IMR-90 (cell line): ENCODE measurements at regions not wholly inside any gene's neighbourhood (a gene's known extent, or its start where the extent isn't known, plus 50 kb on each side); places are given as distances from the start of the nearest gene placed in this dataset.

ENCODE experiments used
- BHLHE40 ChIP-seq: fragments of 150-350 bp; IDR thresholded peaks from 2 replicates; pipeline ENCODE4 v1.6.1; 2016; ENCODE audit warnings: mild to moderate bottlenecking, low read depth, low read length
- CTCF ChIP-seq: conservative IDR thresholded peaks from 2 replicates; pipeline ENCODE4 v1.5.1; 2012; ENCODE audit warnings: mild to moderate bottlenecking, low read depth, low read length, improper control_type of control experiment
- POLR2A ChIP-seq: IDR thresholded peaks from 2 replicates; pipeline ENCODE4 v1.6.1; 2012; ENCODE audit warnings: mild to moderate bottlenecking, low read depth, low read length
- RAD21 ChIP-seq: IDR thresholded peaks from 2 replicates; pipeline ENCODE4 v1.6.1; 2012; ENCODE audit warnings: low read length, improper control_type of control experiment

- TF ChIP-seq RAD21 (no peak), BHLHE40 (no peak), CTCF (no peak), POLR2A (no peak)
Measured at GRCh38 chr2:145820651-145821050, 1300.7 kb upstream of the ZEB2 start.
